DMS 273 treated with DMSO at 0.1 percent for 48 hours (cell line): ENCODE measurements at regions not wholly inside any gene's neighbourhood (a gene's known extent, or its start where the extent isn't known, plus 50 kb on each side); places are given as distances from the start of the nearest gene placed in this dataset.

ENCODE experiments used
- DNase-seq: peaks from one replicate; lab custom pipeline; 2025; lab: John Stamatoyannopoulos, UW

DNA sequence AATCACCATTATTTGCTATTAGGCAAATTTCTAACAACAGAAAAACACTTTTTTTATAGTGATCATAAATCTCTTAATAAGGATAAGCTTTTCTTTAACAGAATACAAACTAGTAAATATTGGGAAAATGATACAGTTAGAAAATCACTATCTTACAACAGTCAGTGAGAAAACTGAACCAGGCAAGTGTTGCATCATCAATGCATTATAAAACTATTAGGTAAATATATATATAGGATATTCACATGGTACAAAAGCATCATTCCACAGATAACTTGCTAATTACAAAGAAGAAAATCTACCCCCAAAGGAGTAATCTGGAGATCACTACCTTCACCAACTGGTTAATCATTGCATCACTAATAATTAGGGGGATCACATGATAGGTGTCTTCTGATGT, 652.1 kb downstream of the HACE1 start:
- DNase-seq: no peak

DNA sequence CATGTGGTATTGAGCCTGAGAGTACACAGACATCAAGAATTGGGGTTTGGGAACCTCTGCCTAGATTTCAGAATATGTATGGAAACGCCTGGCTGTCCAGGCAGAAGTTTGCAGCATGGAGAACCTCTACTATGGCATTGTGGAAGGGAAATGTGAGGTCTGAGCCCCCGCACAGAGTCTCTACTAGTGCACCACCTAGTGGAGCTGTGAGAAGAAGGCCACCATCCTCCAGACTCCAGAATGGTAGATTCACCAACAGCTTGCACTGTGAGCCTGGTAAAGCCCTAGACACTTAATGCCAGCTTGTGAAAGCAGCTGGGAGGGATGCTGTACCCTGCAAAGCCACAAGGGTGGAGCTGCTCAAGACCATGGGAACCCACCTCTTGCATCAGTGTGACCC, 658.2 kb downstream of the HACE1 start:
- no peak for DNase-seq

DNA sequence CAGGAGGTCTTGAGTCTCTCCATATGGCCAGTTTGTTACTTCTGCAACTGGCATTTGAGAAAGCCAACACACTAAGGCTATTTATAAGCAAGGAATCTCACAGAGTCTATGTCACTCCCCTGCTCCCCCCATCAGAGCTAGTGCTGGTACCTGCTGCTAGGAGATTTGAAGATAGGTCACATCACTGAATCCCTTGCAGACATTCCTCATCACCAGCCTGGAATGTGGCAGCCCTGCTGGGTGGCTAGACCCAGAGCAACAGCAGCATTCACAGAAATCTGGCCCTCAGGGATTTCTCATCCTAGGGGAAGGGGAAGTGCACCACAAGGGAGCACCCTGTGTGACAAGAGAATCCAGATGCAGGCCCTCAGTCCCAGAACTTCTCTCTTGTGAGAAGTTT, 672.1 kb downstream of the HACE1 start:
- no peak for DNase-seq

DNA sequence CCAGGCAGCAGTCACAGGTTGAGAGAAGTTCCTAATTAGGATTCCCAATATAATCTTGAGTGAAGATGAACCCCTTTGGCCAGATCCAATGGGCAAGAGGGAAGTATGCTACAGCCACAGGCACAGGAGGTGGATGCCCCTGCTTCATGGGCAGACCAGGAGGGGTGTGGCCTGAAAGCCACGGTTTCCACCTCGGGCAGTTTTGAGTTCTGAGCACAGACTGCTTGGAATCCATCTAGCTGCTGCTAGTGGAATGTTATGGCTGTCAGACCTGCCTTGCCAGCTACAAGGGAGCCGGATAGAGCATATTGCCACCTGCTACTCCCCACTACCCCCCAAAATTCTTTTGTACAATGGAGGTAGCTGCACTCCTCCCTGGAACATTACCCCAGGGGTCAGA, 672.9 kb downstream of the HACE1 start:
- DNase-seq: no peak

DNA sequence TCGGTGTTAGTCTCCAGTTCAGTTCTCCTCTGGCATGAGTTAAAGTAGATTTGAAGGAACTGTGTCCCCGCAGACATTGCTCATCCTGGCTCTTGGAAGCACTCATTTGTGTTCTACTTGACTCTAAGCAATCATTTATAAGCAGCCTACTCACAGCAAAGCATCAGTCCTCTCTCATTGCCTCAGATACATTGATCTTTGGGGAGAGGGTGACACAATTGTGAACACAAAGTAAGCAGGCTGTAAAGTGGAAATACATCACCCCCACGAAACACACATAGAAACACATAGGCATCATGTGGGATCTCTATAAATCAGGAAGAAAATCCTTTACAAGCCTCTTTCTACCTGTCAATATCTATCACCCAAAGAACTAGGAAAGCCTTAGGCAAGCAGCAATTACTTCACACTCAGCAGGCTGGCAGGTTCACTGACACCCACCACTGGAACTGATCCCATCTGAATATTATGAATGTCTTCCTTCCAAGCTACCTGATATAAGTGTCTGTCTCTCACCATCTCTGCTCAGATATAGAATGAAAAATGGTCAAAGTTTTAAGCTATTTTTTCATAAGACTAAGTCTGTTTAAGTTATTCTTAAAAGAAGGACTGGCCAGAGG, 675.8 kb downstream of the HACE1 start:
- no peak for DNase-seq

DNA sequence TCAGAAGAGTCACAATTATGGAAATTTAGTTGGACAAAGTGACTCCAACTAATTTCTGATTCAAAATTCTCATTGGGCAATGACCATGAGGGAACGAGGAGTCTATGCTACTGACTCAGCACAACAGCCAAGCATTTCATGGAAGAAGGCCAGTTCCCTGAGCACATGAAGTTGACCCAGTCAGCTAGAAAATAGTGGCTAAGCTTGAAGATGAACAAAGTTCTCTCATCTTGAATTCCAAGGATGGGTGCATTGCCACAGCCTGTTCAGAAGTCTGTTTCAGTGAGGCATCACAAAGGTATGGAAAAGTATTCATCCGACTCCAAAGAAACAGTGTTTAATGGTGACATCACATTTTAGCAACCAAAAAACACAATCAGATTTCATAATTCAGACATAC, 676.9 kb downstream of the HACE1 start:
- no peak for DNase-seq

DNA sequence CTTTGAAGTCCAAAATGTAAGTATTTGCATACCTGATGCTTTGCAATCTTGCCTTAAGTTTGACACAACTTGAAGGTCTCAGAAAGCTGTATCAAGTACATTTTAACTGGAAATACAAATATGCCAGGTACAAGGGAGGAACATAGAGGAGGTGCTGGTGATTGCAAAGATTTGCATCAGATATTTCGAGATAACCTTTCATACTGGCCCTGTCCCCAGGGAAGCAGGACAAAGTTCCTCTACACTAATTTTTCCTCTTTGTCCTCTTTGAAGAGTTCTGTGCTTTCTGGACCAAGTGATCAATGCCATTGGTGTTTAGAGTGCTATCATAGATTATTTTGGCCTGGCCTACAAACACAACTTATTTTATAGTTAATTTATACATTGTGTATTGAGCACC, 686.1 kb downstream of the HACE1 start:
- no peak for DNase-seq

DNA sequence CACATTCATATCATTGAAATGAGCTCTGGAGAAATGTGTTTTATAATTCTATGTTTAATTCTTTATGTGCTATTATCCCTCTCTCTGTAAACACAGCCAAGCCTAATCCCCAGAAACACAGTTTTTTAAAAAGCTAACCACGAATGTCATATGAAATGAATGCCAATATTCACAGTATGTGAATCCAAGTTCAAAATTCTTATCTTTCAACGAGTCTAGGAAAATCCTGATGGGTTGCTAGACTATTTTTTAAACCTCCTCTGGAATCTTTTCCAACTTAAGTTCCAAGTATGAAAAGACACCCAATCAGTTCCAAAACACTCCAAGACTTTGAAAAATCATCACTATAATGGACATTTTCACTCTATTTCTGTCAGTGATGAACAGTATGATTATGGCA, 689.3 kb downstream of the HACE1 start:
- DNase-seq: no peak

DNA sequence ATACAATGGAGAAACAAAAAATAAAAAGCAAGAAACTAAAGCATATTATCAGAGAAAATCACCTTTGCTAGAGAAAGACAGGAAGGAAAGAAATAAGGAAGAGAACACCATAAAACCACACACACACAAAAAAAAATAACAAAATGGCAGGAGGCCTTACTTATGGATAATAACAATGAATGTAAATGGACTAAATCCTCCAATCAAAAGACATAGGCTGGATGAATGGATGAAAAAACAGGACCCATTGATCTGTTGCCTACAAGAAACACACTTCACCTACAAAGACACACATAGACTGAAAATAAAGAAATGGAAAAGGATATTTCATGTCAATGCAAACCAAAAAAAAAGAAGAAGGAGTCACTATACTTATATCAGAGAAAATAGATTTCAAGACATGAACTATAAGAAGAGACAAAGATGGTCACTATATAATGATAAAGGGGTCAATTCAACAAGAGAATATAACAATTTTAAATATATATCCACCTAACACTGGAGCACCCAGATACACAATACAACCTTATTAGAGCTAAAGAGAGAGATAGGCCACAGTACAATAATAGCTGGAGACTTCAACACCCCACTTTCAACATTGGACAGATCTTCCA, 693.6 kb downstream of the HACE1 start:
- no peak for DNase-seq

DNA sequence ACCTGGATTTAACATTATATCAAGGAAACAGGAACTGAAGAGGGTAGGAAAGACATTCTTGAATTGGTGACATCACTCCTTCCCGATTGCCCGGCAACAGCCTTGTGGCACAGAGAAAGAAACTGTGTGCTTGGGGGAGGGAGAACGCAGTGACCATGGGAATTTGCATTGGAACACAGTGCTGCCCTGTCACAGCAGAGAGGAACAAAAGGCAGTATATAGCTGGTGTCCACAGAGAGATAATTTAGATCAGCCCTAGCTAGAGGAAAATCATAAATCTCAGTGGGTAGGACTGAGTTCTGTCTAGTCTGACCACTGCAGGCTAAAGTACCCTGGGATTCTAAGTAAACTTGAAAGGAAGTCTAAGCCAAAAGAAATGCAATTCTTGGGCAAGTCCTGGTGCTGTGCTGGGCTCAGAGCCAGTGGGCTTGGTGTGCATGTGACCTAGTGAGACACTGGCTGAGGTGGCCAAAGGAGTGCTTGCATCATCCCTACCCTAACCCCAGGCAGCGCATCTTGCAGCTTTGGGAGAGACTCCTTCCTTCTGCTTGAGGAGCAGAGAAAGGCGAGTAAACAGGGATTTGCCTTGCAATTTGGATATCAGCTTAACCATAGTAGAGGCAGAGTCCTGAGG, 697.6 kb downstream of the HACE1 start:
- no peak for DNase-seq

DNA sequence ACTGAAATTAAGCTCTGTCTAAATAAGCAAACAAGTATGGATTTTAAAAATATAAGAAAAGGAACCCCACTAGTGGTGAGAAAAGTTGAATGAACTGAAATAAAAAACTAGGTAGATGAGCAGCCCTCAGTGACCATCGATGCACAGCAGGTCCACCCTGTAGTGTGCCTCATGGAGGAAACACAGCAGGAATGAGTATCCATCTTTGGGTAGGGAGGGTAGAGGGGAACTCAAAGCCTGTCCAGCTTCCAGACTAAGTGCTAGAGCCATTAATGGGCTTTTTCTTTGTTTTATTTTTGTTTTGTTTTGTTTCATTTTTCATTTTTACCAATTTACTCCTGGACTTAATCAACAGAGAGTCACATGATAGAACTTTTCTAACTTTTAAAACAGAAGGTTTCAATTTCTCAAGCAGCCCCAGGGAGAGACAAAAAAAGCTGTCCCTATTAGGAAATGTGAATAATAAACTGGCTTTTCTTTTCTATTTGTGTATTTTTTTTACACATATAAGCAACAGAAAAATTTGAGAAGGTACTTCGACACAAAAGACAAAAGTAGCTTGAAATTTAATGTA, 700.6 kb downstream of the HACE1 start:
- no peak for DNase-seq

DNA sequence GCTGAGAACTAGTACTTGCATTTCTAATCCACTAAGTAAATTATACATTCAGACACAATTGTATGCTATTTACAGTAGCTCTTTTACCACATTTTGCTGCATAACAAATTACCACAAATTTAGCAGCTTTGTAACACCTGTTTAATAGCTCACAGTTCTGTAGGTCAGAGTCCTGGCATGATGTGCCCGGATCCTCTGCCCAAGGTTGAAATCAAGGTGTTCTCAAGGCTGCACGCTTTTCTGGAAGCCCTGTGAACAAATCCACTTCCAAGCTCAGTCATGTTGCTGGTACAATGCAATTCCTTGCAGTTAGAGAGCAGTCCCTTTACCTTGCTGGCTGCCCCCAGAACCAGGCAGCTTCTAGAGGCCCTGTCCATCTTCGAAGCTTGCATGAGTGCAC, 716.0 kb downstream of the HACE1 start:
- DNase-seq: no peak

DNA sequence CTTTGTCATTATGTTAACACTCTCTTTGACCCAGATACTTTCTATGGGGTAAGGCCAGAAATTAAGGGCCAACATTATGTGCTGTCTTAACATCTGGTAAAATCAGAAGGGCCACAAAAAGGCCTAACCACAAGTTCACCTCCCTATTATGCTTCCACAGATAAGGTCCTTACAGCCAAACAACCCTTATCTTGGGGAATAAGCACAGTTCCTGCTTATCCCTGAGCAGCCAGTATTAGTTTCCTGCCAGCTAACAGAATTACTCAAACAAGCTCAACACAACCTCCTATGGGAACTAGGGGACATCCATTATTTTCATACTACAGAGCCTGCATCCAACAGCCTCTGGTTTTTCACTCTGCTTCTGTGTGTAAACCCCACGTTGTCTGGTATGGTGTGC, 724.8 kb downstream of the HACE1 start:
- DNase-seq: no peak

DNA sequence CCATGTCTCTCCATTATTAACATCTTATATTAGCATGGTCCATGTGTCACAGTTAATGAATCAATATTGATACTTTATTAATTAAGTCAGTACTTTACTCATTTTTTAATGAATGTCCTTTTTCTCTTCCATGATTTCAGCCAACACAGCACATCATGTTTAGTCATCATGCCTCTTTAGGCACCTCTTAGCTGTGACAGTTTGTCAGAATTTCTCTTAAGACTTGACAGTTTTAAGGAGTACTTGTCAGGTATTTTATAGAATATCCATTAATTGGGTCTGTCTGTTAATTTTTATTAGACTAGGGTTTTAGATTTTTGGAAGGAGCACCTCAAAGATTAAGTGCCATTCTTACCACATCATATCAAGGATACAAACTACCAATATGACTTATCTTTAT, 729.4 kb downstream of the HACE1 start:
- DNase-seq: no peak

DNA sequence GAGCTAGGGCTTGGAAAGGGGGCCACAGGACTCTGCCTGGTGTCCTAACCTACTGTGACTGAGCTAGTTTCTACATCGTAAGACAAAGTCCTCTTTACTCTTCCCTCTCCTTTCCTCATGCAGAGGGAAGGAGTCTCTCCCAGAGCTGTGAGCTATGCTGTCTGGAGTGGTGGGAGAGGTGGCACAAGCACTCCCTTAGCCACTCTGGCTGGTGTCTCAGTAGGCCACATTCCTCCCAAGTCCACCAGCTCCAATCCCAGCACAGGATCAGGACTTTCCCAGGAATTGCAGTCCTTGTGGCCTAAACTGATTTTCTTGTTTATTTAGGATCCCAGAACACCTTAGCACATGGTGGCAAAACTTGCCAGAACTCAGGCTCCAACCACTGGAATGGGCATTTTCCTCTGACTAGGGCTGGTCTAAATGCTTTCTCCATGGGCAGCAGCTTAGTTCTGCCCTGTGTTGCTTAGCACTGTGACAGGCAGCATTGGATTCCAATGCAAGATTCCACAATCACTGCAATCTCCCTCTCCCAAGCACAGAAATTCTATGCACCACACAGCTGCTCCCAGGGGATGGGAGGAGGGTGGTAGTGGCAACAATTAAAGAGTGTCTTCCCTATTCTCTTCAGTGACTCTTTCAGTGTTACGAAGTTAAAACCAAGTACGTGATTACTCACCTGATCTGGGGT, 733.3 kb downstream of the HACE1 start:
- no peak for DNase-seq

DNA sequence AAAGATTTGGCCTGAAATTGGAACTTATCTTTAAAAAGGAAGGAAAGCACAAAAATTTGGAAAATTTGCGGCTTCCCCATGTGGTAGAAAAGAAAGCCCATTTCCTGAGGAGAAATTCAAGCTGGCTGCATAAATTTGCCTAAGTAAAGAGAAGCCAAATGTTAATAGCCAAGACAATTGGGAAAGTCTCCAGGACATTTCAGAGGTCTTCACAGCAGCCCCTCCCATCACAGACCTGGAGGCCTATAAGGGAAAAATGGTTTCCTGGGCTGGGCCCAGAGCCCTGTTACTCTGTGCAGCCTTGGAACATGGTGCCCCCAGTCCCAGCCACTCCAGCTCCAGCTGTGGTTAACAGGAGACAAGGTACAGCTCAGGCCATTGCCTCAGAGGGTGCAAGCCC, 736.5 kb downstream of the HACE1 start:
- no peak for DNase-seq

DNA sequence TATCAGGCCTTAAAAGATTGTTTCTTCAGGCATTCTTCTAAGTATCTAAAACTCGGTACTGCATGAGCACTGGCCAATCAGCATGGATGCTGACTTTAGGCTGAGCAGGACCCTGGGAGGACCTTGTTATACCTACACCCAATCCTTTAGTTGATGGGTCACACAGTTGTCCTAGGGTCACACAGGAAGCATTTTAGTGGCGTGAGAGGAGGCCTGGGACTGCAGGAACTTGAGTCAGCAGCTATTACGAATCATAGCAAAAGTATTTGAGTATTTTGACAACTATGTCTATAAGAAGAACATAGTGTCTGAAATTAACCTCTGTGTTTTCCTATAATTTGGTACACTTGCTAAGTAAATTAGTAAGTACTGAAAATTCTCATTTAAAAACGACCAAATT, 741.4 kb downstream of the HACE1 start:
- DNase-seq: no peak

DNA sequence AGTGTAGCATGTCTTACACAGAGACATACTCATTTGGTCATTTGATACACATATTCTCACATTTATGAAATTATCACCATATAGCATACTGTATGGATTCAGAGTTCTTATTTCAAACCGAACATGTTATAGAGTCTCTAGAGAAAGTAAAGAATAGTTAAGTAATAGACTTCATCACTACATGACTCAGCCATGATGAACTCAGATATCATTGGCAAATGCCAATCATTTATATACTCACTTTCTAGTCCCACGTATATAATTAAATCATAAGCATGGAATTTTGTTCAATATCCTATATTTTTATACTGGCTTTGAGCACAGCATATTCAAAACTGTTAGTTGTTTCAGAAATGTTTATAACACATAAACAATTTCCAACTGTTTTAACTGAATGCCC, 749.9 kb downstream of the HACE1 start:
- no peak for DNase-seq

DNA sequence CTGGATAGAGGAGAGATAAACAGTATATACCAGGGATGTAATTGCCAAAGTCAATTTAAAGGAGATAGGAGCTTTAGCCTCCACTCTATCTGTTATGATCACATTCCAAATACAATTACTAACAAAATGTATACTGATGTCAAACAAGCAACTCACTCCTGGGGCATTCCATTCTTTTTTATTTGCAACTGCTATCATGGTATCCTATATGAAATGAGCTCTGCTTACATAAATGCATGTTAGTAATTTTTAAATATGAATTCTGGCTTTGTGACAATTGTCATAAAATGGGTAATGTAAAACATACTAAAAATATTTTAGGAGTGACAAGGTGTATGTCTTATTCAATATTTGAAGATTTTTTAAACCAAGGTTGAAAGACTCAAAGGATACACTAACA, 751.1 kb downstream of the HACE1 start:
- no peak for DNase-seq

DNA sequence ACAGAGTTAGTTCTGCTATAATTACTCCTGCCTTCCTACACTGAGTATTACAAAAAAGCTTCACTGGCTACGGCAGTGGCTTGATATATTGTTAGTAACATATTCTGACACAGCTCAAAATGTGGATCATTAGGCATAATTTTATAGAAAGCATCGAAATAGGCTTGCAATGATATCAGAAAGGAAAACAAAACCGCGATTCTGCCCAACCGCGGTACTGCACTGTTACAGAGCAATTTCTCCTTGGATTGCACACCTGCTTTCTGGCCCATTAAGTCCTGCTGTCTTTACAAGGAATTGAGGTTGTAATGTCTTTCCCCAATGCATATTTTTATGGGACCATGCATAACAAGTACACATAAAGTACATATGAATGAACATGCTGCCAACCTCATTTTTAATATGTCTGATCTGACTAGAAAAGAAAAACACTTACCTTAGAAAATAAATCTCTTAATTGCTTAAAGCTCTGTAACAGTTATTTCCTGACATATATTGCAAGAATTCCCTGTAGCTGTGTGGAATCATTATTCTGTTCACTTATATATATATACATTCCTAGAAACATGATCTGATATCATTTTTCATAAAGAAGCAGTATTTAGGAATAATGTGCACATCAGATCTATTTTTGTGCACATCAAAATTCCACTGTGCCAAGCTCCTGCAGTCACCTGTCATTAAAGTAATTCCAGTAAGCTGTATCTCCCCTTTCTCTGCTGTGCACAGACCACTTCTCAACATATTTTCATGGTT, 763.9 kb downstream of the HACE1 start:
- DNase-seq: no peak

DNA sequence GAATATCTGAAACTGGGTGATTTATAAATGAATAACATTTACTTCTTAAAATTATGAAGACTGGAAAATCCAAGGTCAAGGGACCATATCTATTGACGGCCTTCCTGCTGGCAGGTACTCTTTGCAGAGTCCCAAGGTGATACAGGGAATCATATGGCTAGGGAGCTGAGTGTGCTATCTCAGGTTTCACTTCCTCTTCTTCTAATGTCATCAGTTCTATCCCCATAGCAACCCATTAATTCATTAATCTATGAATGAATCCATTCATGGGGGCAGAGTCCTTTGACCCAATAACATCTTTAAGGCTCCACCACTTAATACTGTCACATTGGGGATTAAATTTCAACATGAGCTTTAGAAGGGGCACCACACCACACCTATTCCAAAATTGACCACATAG, 772.0 kb downstream of the HACE1 start:
- DNase-seq: no peak

DNA sequence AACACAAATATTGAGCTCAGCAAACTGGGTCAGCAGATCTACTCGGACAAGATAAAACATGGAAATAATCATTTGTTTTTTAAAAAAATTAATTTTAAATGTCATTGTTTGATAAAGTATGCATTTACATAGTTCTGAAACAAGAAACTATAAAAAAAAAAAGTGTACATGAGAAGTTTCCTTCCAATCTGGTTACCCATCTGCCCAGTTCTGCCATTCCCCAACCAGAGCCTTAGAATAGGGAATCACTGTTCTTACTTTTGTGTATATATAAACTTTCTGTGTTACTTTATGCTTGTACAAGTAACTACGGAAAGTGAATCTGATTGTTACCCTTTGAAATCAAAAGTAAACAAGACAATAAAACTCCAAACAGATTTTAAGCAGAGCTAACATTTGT, 791.4 kb downstream of the HACE1 start:
- DNase-seq: no peak
